ENCODE measurements at regions not wholly inside any gene's neighbourhood (a gene's known extent, or its start where the extent isn't known, plus 50 kb on each side); places are given as distances from the start of the nearest gene placed in this dataset.

DNA sequence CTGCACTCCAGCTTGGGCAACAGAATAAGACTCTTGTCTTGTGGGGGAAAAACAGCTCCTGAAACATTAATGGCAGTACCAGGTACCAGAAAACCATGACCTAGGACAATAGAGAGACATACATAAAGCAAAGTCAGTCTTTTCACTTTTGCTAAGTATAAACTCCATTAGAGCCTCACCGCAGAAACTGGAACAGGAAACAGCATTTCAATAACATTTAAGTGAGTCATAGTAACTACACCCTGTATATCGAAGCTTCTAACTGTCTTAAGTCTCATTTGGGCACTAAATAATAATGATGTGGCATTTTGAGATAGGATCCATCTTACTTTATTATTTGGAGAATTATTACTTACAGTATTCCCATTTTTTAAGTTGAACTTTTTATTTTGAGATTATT is 517.8 kb upstream of the CELF2 start:
- no peak for DNase-seq (ENCODE audit: low read depth, low spot score)

DNA sequence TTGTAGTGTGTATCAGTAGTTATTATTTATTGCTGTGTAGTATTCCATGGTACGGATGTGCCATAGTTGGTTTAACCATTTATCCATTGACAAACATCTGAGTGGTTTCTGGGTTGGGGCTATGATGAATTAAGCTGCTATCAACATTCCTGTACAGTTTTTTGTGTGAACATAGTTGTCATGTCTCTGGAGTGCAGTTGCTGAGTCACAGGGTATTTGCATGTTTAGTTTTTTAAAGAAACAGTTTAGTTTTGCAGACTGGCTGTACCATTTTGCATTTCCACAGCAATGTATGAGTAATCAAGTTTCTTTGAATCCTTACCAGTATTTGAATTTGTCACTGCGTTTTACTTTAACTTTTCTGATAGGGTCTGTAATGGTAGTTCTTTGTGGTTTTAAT is 516.7 kb upstream of the CELF2 start:
- no peak for DNase-seq (ENCODE audit: low read depth, low spot score)

DNA sequence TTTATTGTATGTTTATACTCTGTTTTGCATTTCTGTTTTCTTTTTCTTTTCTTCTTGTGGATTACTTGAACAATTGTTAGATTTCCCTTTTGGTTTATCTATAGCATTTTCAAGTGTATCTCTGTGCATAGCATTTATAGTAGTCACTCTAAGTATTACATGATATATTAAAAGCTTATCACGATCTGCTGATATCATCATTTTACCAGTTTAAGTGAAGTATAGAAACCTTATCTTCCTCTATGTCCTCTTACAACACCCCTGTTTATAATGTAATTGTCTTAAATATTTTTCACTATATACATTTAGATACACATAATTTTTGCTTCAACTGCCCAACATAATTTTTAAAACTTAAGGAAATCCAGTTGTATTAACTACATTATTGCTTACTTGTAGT is 513.9 kb upstream of the CELF2 start:
- no peak for DNase-seq (ENCODE audit: low read depth, low spot score)

GRCh38 chr10:10508211-10508610 is 509.5 kb upstream of the CELF2 start:
- no peak for DNase-seq (ENCODE audit: low read depth, low spot score)

DNA sequence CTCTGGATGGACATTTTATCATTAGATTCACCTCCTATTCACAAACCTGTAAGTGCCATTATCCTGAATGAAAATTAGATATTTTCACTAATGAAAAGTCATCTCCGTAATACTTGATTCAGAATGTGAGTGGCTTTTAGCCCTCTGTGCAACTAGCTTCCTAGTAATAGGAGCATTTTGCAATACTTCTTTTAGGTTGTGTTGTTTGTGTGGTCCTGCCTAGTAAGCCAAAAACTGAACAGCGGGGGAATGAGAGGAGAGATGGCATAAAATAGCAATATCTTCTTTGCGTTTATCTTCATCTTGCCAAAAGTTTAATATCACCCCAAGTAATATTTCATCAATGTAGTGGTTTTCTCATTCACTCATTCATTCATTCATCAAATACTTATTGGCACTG is 507.5 kb upstream of the CELF2 start:
- no peak for DNase-seq (ENCODE audit: low read depth, low spot score)

DNA sequence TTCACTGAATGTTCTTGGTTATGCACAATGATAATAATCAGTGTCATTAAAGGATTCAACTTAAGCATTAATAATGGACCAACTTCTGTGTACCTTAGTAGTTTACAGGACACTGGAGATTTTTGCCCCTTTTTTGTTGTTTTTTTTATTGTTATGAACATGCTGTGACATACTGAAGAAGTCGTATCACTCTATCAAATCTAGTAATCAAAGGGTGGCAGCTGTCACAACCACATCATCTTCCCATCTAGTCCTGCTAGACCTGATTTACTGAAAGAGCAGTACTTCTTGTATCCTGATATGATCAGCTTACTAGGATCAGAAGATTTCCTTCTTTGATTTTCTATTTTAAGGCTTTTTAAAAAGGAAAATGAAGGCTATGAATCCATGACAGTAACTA is 504.6 kb upstream of the CELF2 start:
- DNase-seq (ENCODE audit: low read depth, low spot score), result no peak

- DNase-seq (ENCODE audit: low read depth, low spot score), result no peak
Measured at GRCh38 chr10:10513898-10514297, 503.8 kb upstream of the CELF2 start.

- DNase-seq (ENCODE audit: low read depth, low spot score), result no peak
Measured at GRCh38 chr10:10514797-10515196, 502.9 kb upstream of the CELF2 start.

DNA sequence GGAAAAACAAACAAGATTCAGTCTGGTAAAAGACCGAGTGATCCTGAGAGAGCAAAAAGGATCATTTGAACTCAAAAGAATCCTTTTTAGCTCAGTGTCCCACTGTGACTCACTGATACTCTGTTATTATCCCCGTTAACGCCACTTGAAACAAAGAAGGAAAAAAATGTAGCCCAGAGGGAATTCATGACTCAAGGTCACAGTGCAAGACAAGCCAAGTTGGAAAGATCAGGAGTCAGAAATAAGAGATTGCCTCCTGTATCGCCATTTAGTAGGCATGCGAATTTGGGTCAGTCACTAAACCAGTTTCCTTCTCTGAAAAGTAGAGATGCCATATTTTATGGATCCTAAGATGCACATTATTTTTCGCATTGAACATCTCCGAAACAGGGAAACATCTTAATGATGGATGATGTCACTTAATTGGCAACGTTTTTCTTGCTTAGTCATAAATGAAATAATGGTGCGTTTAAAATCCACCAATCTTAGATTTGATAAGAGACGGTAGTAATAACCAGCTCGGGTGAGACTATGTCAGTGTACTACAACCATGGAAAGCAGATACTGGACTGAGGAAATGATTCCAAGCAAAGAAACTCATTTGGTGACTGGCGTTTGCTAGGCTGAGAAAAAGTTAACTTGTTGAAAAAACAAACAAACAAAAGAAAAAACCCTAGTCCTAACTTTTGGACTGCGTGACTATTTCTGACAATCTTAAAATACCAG is 502.0 kb upstream of the CELF2 start:
- DNase-seq (ENCODE audit: low read depth, low spot score), result no peak

GRCh38 chr10:10516346-10517130 is 501.1 kb upstream of the CELF2 start:
- no peak for DNase-seq (ENCODE audit: low read depth, low spot score)

DNA sequence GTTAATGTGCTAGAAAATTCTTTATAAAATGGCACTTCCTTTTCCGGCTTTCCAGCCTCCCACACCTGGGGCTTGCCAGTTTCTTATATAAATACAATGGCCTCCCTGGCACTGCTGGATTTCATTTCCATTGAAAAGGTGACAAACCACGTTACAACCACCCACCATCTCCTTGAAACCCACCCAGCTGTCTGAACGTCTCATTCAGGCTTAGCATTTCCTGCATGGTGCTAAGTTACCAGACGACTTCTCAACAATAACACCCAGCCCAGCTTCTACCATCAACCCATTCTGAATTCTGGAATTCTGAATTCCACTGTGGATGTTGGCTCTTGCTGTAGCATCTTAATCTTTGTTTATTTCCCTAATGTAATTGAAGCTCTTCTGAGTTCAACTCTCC is 499.8 kb upstream of the CELF2 start:
- DNase-seq (ENCODE audit: low read depth, low spot score), result no peak

- no peak for DNase-seq (ENCODE audit: low read depth, low spot score)
Measured at GRCh38 chr10:10519674-10520073, 498.0 kb upstream of the CELF2 start.

DNA sequence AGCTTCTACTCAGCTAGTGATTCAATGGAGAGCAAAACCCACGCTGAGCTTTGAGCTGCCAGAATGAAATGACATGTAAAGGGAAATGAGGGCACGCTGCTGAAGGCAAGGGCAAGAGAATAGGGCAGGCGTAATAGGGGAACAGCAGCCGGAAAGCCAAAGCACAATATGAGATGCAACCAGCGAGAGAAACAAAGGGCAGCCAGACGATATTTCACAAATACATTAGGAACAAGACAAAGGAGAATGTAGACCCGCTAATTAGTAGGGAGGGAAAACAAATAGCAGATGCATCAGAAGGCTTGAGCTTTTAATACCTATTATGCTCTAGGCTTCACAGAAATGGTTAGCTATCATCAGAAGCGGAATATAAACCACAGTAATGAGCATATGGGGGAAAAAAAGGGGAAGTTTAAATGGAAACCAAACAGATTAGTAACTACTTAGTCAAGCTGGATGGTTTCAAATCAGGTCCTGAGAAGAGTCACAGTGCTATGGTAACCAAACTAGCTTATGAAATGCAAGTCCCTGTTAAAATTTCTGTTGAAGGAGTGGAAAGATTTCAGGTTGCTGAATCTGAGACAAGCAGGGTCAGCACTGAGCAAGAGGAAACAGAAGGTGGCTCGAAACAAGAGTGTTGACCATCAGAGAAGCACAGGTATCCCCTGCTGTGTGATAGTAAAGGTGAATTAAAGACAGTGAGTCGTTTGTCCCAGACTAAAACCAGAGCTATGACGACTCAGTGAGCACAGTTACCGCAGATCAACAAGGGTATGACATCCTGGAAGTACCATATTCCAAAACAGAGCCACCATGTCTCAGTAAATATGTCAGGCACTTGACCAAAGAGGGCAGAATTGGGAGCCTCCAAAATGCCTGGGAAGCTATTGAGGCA is 496.9 kb upstream of the CELF2 start:
- DNase-seq (ENCODE audit: low read depth, low spot score), result no peak

- no peak for DNase-seq (ENCODE audit: low read depth, low spot score)
Measured at GRCh38 chr10:10526846-10527245, 490.8 kb upstream of the CELF2 start.

- DNase-seq (ENCODE audit: low read depth, low spot score), result no peak
Measured at GRCh38 chr10:10527861-10528562, 489.7 kb upstream of the CELF2 start.

GRCh38 chr10:10528563-10528910 is 489.1 kb upstream of the CELF2 start:
- DNase-seq (ENCODE audit: low read depth, low spot score), result no peak

GRCh38 chr10:10530313-10530712 is 487.4 kb upstream of the CELF2 start:
- DNase-seq (ENCODE audit: low read depth, low spot score), result no peak

DNA sequence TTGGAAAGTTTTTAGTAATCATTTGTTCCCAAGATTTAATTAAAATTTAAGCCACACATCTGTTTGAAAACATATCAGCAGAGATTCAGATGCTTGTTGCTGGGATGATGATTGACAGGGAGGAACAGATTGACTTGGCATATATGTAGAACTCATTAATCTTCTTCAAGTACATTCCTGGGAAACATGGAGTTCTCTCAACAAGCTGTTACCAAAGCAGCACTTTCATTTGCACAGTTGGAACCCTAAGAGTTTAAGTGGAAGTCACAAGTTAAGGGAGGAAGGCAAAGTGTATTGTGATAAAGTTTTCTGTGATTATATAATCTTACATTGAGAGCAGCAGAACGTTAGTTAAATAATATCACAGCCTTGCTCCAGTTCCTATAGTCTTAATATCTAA is 485.4 kb upstream of the CELF2 start:
- DNase-seq (ENCODE audit: low read depth, low spot score), result no peak

- no peak for DNase-seq (ENCODE audit: low read depth, low spot score)
Measured at GRCh38 chr10:10532826-10533225, 484.8 kb upstream of the CELF2 start.

DNA sequence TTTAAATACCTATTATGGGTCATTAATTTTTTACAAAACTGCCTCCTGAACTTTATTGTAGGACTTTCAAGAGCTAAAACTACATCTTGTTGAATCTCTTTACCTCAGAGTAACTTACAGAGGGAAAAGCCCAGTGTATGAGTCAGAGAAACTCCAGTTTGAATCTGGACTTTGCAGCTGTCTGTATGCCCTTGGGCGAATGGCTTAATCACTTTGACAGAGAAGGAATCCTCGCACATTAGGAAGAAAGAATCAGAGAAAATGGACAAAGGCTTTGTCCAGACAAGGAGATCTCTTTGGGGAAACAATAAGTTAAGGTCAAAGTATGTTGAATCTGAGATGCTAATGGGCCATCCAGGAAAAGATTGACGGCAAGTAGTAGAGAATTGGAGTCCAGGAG is 484.2 kb upstream of the CELF2 start:
- no peak for DNase-seq (ENCODE audit: low read depth, low spot score)

DNA sequence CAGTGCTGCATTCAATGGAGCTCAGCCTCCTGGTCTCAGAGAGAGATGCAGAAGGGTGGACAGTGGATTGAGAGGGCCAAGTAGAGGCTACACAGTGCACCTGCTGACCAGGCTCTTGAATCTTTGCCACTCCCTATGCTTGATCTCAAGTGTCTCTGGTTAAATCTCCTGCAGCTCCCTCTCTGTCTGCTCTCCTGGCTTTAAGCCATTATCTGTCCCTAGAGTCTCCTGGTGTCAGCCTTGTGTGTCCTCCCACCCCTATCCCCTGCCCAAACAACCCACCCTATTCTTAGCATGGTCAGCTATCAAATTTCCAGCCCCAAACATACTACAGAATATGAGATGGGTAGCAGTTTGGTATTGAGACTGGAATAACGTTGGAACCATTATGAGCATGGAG is 479.3 kb upstream of the CELF2 start:
- no peak for DNase-seq (ENCODE audit: low read depth, low spot score)

DNA sequence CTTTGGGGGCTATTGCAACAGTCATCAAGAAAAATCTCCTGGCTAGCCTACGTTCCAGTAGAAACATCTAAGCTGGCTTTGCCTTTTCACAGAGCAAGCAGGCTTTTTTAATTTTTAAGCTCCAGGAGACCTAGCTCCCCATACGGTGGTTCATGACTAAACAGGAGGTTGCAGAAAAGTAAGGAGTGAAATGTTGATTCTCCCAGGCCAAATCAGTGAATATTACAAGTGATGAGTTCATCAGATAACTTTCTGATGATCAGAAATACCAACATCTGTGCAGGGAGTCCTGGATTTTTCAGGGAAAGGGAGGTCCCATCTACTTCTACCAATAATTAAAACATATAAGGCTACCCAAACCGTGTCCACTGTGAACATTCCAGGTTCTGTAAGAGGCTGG is 477.3 kb upstream of the CELF2 start:
- DNase-seq (ENCODE audit: low read depth, low spot score), result no peak

Data from iPS DF 19.7 (cell line).